ENCODE measurements at regions not wholly inside any gene's neighbourhood (a gene's known extent, or its start where the extent isn't known, plus 50 kb on each side); places are given as distances from the start of the nearest gene placed in this dataset.

- Histone ChIP-seq H3K9me3 (ENCODE audit: insufficient read depth, low read length) (no peaks in the 10 kb centered on the region), H2AFZ (ENCODE audit: low read depth, low read length, severe bottlenecking) (no peak overlapping the region), H3K4me3 (ENCODE audit: insufficient read depth, low read length, poor library complexity, severe bottlenecking) (no peak overlapping the region), H3K9ac (ENCODE audit: low read length) (no peak overlapping the region), H3K27me3 (ENCODE audit: low read length) (no peaks in the 10 kb centered on the region), H3K27ac (ENCODE audit: low read depth, low read length) (no peak overlapping the region), H3K4me2 (ENCODE audit: low read depth, low read length, poor library complexity, severe bottlenecking) (no peak overlapping the region), H3F3A (ENCODE audit: insufficient read depth) (no peaks in the 10 kb centered on the region), H3K79me2 (ENCODE audit: insufficient read depth, low read length) (no peaks in the 10 kb centered on the region), H4K20me1 (ENCODE audit: low read depth, low read length) (no peaks in the 10 kb centered on the region), H3K9me2 (replicated peaks; ENCODE audit: insufficient read depth, low read length) (no peaks in the 10 kb centered on the region), H3K36me3 (ENCODE audit: low read length) (no peaks in the 10 kb centered on the region)
- TF ChIP-seq CTCF (IDR thresholded peaks at IDR 0.05; ENCODE audit: insufficient read depth, low read length, poor library complexity, severe bottlenecking) (no peak), EZH2phosphoT487 (conservative IDR thresholded peaks at IDR 0.05; ENCODE audit: low read length) (no peak)
Observed at GRCh38 chr4:148962539-148963290, 520.5 kb upstream of the NR3C2 start.

- H3K79me2 ChIP-seq (ENCODE audit: insufficient read depth, low read length): no peaks in the 10 kb centered on the region
- no peaks in the 10 kb centered on the region for H3K9me3 ChIP-seq (ENCODE audit: insufficient read depth, low read length)
- H3K9ac ChIP-seq (ENCODE audit: low read length): no peak overlapping the region
- no peaks in the 10 kb centered on the region for H3K36me3 ChIP-seq (ENCODE audit: low read length)
- no peak for TF ChIP-seq CTCF (IDR thresholded peaks at IDR 0.05; ENCODE audit: insufficient read depth, low read length, poor library complexity, severe bottlenecking)
- no peak for TF ChIP-seq EZH2phosphoT487 (conservative IDR thresholded peaks at IDR 0.05; ENCODE audit: low read length)
- H3K27ac ChIP-seq (ENCODE audit: low read depth, low read length): no peak overlapping the region
- H3K4me2 ChIP-seq (ENCODE audit: low read depth, low read length, poor library complexity, severe bottlenecking): no peak overlapping the region
- no peak overlapping the region for H3K4me3 ChIP-seq (ENCODE audit: insufficient read depth, low read length, poor library complexity, severe bottlenecking)
- no peaks in the 10 kb centered on the region for H4K20me1 ChIP-seq (ENCODE audit: low read depth, low read length)
- no peaks in the 10 kb centered on the region for H3F3A ChIP-seq (ENCODE audit: insufficient read depth)
- no peaks in the 10 kb centered on the region for H3K27me3 ChIP-seq (ENCODE audit: low read length)
- H2AFZ ChIP-seq (ENCODE audit: low read depth, low read length, severe bottlenecking): no peak overlapping the region
- H3K9me2 ChIP-seq (replicated peaks; ENCODE audit: insufficient read depth, low read length): no peaks in the 10 kb centered on the region
Observed at GRCh38 chr4:148961526-148961925, 519.3 kb upstream of the NR3C2 start.

GRCh38 chr4:148958317-148958716 lies 516.1 kb upstream of the NR3C2 start:
- Histone ChIP-seq H3F3A (ENCODE audit: insufficient read depth) (no peaks in the 10 kb centered on the region), H3K4me2 (ENCODE audit: low read depth, low read length, poor library complexity, severe bottlenecking) (no peak overlapping the region), H4K20me1 (ENCODE audit: low read depth, low read length) (no peaks in the 10 kb centered on the region), H3K9me2 (replicated peaks; ENCODE audit: insufficient read depth, low read length) (no peaks in the 10 kb centered on the region), H3K36me3 (ENCODE audit: low read length) (no peaks in the 10 kb centered on the region), H3K9me3 (ENCODE audit: insufficient read depth, low read length) (no peaks in the 10 kb centered on the region), H3K4me3 (ENCODE audit: insufficient read depth, low read length, poor library complexity, severe bottlenecking) (no peak overlapping the region), H2AFZ (ENCODE audit: low read depth, low read length, severe bottlenecking) (no peak overlapping the region), H3K27me3 (ENCODE audit: low read length) (no peaks in the 10 kb centered on the region), H3K79me2 (ENCODE audit: insufficient read depth, low read length) (no peaks in the 10 kb centered on the region), H3K27ac (ENCODE audit: low read depth, low read length) (no peak overlapping the region), H3K9ac (ENCODE audit: low read length) (no peak overlapping the region)
- TF ChIP-seq EZH2phosphoT487 (conservative IDR thresholded peaks at IDR 0.05; ENCODE audit: low read length): no peak
- no peak for TF ChIP-seq CTCF (IDR thresholded peaks at IDR 0.05; ENCODE audit: insufficient read depth, low read length, poor library complexity, severe bottlenecking)
